ENCODE measurements at regions not wholly inside any gene's neighbourhood (a gene's known extent, or its start where the extent isn't known, plus 50 kb on each side); places are given as distances from the start of the nearest gene placed in this dataset. TPM values are rescaled to one million over a fixed set of nuclear protein-coding genes. Genes with fewer than 3 reads are reported as not detected.
"Not testable (repeated sequence)": the region's sequence is repeated elsewhere in the genome, so short reads cannot be mapped to it uniquely, and the experiment has no call there.

- no peak for TF ChIP-seq POLR2A (IDR thresholded peaks at IDR 0.05)
- H3K27me3 ChIP-seq = no peaks in the 10 kb centered on the region
- no peak overlapping the region for H3K27ac ChIP-seq
- peaks cover 14% of the 10 kb centered on the region for H3K4me1 ChIP-seq
- no peaks in the 10 kb centered on the region for H3K9me3 ChIP-seq
- no peak overlapping the region for H3K4me3 ChIP-seq
- H3K36me3 ChIP-seq = no peaks in the 10 kb centered on the region
- DNase-seq (ENCODE audit: extremely low spot score in 2 of 2) = no peak
- intact Hi-C loops (cut with DNase I) = loop anchor here (10.0 kb wide), 1 partner anchor 148 kb away; no protein-coding TSS in a partner anchor
Measured at GRCh38 chr2:240383099-240383758, 52.2 kb upstream of the GPC1 start.

- H3K4me1 ChIP-seq = peaks cover 15% of the 10 kb centered on the region
- no peaks in the 10 kb centered on the region for H3K9me3 ChIP-seq
- H3K27me3 ChIP-seq = no peaks in the 10 kb centered on the region
- no peaks in the 10 kb centered on the region for H3K36me3 ChIP-seq
- intact Hi-C loops (cut with DNase I) = loop anchor here (10.0 kb wide), 1 partner anchor 149 kb away; no protein-coding TSS in a partner anchor
- DNase-seq (ENCODE audit: extremely low spot score in 2 of 2) = no peak
- no peak overlapping the region for H3K4me3 ChIP-seq
- TF ChIP-seq CTCF (IDR thresholded peaks at IDR 0.05) (no peak), POLR2AphosphoS5 (IDR thresholded peaks at IDR 0.05; ENCODE audit: insufficient read depth in 1 of 2, low read depth in 1 of 2) (no peak), POLR2A (IDR thresholded peaks at IDR 0.05) (no peak)
- H3K27ac ChIP-seq = no peak overlapping the region
Measured at GRCh38 chr2:240383871-240384700, 51.4 kb upstream of the GPC1 start.

GRCh38 chr2:240384711-240385450, 50.6 kb upstream of the GPC1 start:
- intact Hi-C loops (cut with DNase I) = loop anchor here (10.0 kb wide), 1 partner anchor 150 kb away; no protein-coding TSS in a partner anchor
- no peak overlapping the region for H3K4me3 ChIP-seq
- H3K36me3 ChIP-seq = no peaks in the 10 kb centered on the region
- H3K4me1 ChIP-seq = peaks cover 15% of the 10 kb centered on the region
- H3K9me3 ChIP-seq = no peaks in the 10 kb centered on the region
- no peak for DNase-seq (ENCODE audit: extremely low spot score in 2 of 2)
- no peaks in the 10 kb centered on the region for H3K27me3 ChIP-seq
- H3K27ac ChIP-seq = no peak overlapping the region
- TF ChIP-seq POLR2A (IDR thresholded peaks at IDR 0.05) = no peak
- TF ChIP-seq POLR2AphosphoS5 (IDR thresholded peaks at IDR 0.05; ENCODE audit: insufficient read depth in 1 of 2, low read depth in 1 of 2) = no peak
- no peak for TF ChIP-seq CTCF (IDR thresholded peaks at IDR 0.05)

GRCh38 chr2:240385451-240386161, 49.9 kb upstream of the GPC1 start:
- H3K27ac ChIP-seq; H3K36me3 ChIP-seq; DNase-seq (ENCODE audit: extremely low spot score in 2 of 2); H3K4me3 ChIP-seq; H3K27me3 ChIP-seq; H3K9me3 ChIP-seq: not testable (repeated sequence)
- peaks cover 15% of the 10 kb centered on the region for H3K4me1 ChIP-seq
- intact Hi-C loops (cut with DNase I) = loop anchor here (10.0 kb wide), 1 partner anchor 151 kb away; no protein-coding TSS in a partner anchor

Small RNA genes lying in the stretch of these regions (small RNA-seq; reads per million reads assigned to genes)
- not detected for gene RF00012
